OCI-LY7 (cell line): ENCODE measurements at regions not wholly inside any gene's neighbourhood (a gene's known extent, or its start where the extent isn't known, plus 50 kb on each side); places are given as distances from the start of the nearest gene placed in this dataset.

Experiments used
- BruUV-seq: library from RNA; stranded (reverse); fragments of 400-500 nt; replicated peaks from 2 replicates; lab custom pipeline; 2021; lab: Mats Ljungman, UMichigan
- CTCF ChIA-PET: fragments of 300-600 bp; sonication (Branson Sonifier 250); formaldehyde crosslinking; loops from one replicate; lab custom pipeline; 2022; ENCODE audit warnings: antibody characterized with exemption; ENCODE audit not compliant: unreplicated experiment; lab: Charles Lee
- POLR2A ChIA-PET: fragments of 300-600 bp; sonication (Branson Sonifier 250); formaldehyde crosslinking; loops from one replicate; lab custom pipeline; 2022; ENCODE audit warnings: antibody characterized with exemption; lab: Charles Lee
- DNase-seq: peaks from one replicate; pipeline ENCODE4 v3.0.0-alpha.2; 2015; ENCODE audit warnings: low spot score
- H2AFZ ChIP-seq: fragments of 200-600 bp; sonication (generic), shearing (Covaris generic); 2 replicates; pipeline ENCODE4 v1.6.1; 2014; ENCODE audit warnings: mild to moderate bottlenecking, antibody characterized with exemption, low read length, moderate library complexity
- H3K27ac ChIP-seq: fragments of 200-600 bp; sonication (generic); 2 replicates; pipeline ENCODE4 v1.5.1; 2014; ENCODE audit warnings: mixed run types, low read depth, mild to moderate bottlenecking, moderate library complexity, low read length, inconsistent platforms; ENCODE audit not compliant: poor library complexity, severe bottlenecking
- H3K36me3 ChIP-seq: fragments of 200-600 bp; sonication (generic); 2 replicates; pipeline ENCODE4 v1.6.1; 2014; ENCODE audit warnings: mild to moderate bottlenecking, antibody characterized with exemption, low read length, moderate library complexity, mixed read lengths; ENCODE audit not compliant: insufficient read depth
- H3K4me1 ChIP-seq: fragments of 200-600 bp; sonication (generic); 2 replicates; pipeline ENCODE4 v1.5.1; 2014; ENCODE audit warnings: mild to moderate bottlenecking, low read length; ENCODE audit not compliant: insufficient read depth, poor library complexity, severe bottlenecking
- H3K4me2 ChIP-seq: fragments of 200-600 bp; sonication (generic); 2 replicates; pipeline ENCODE4 v1.6.1; 2014; ENCODE audit warnings: mild to moderate bottlenecking, low read length
- H3K4me3 ChIP-seq: fragments of 200-600 bp; sonication (generic); 2 replicates; pipeline ENCODE4 v1.5.1; 2014; ENCODE audit warnings: mild to moderate bottlenecking, low read depth, low read length; ENCODE audit not compliant: poor library complexity, severe bottlenecking
- H3K79me2 ChIP-seq: fragments of 200-600 bp; sonication (generic); 2 replicates; pipeline ENCODE4 v1.6.1; 2016; ENCODE audit warnings: low read depth, mild to moderate bottlenecking, low read length, moderate library complexity, mixed read lengths; ENCODE audit not compliant: insufficient read depth
- H3K9me2 ChIP-seq: fragments of 200-600 bp; sonication (generic); 2 replicates; pipeline ENCODE4 v1.6.1; 2016; ENCODE audit warnings: mild to moderate bottlenecking, low read length, mixed read lengths; ENCODE audit not compliant: insufficient read depth
- H3K9me3 ChIP-seq: fragments of 200-600 bp; sonication (generic); 2 replicates; pipeline ENCODE4 v1.6.1; 2014; ENCODE audit warnings: mild to moderate bottlenecking, mixed run types, low read length, mixed read lengths
- H4K20me1 ChIP-seq: fragments of 200-600 bp; sonication (generic); 2 replicates; pipeline ENCODE4 v1.6.1; 2014; ENCODE audit warnings: mild to moderate bottlenecking, antibody characterized with exemption, low read length, moderate library complexity, mixed read lengths; ENCODE audit not compliant: insufficient read depth
- CTCF ChIP-seq: fragments of 200-600 bp; sonication (generic); conservative IDR thresholded peaks from 2 replicates; pipeline ENCODE4 v1.5.1; 2014; ENCODE audit warnings: mild to moderate bottlenecking, antibody characterized with exemption, low read length, moderate library complexity, mixed read lengths
- EZH2phosphoT487 ChIP-seq: fragments of 200-600 bp; sonication (generic); IDR thresholded peaks from 2 replicates; pipeline ENCODE4 v1.6.1; 2018; ENCODE audit warnings: low read depth, borderline replicate concordance, mild to moderate bottlenecking, mixed run types, antibody characterized with exemption, low read length, moderate library complexity, mixed read lengths
- intact Hi-C: fragments of 100-400 bp; cut with micrococcal nuclease; formaldehyde crosslinking; loops from one replicate; pipeline ENCODE4 v1.10.0; 2022; ENCODE audit not compliant: unreplicated experiment

DNA sequence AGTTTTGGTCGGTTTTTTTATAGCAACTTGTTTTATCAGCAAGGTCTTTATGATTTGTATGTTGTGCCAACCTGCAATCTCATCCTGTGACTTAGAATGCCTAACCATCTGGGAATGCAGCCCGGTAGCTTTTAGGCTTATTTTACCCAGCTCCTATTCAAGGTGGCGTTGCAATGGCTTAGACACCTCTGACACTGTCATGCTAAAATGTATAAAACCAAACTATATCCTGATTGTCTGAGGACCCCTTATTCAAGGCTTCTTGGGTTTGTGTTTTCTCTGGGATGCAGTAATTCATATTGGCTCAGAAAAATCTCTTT is 209.0 kb upstream of the ALCAM start:
- Histone ChIP-seq H3K27ac (no peak overlapping the region), H3K36me3 (no peaks in the 10 kb centered on the region), H3K4me2 (no peak overlapping the region), H3K4me1 (no peaks in the 10 kb centered on the region), H4K20me1 (no peaks in the 10 kb centered on the region), H2AFZ (no peak overlapping the region), H3K9me2 (no peaks in the 10 kb centered on the region), H3K4me3 (no peak overlapping the region), H3K9me3 (no peaks in the 10 kb centered on the region), H3K79me2 (no peaks in the 10 kb centered on the region)
- intact Hi-C loops = no loop called here
- BruUV-seq = no TSS peak
- POLR2A ChIA-PET = no interaction called here
- no peak for TF ChIP-seq CTCF
- no peak for TF ChIP-seq EZH2phosphoT487
- DNase-seq = no peak
- CTCF ChIA-PET = no interaction called here

DNA sequence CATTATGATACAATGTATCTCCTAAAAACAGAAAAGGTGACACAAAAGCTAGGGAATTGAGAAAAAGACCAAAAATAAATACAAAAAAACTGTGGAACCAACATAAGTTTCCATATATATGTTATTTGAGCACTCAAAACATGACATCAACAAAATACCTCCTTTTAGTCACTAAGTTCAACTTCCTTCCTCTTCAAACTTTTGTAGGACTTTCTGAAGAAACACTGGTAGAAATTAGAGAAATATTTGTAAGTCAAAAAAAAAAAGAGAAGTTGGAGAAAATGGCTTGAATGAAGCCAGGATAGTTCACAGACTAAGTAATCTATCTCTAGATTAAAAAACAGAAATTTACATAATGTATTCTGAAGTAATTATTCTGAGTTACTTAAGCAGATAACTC is 208.4 kb upstream of the ALCAM start:
- ChIA-PET POLR2A (no interaction called here), CTCF (no interaction called here)
- H3K4me3 ChIP-seq = no peak overlapping the region
- no peaks in the 10 kb centered on the region for H3K4me1 ChIP-seq
- no peaks in the 10 kb centered on the region for H3K9me2 ChIP-seq
- intact Hi-C loops = no loop called here
- no peaks in the 10 kb centered on the region for H3K9me3 ChIP-seq
- H3K79me2 ChIP-seq = no peaks in the 10 kb centered on the region
- no peak for TF ChIP-seq CTCF
- TF ChIP-seq EZH2phosphoT487 = no peak
- no peak for DNase-seq
- H3K4me2 ChIP-seq = no peak overlapping the region
- no TSS peak for BruUV-seq
- no peaks in the 10 kb centered on the region for H4K20me1 ChIP-seq
- H3K36me3 ChIP-seq = no peaks in the 10 kb centered on the region
- no peak overlapping the region for H2AFZ ChIP-seq
- no peak overlapping the region for H3K27ac ChIP-seq

DNA sequence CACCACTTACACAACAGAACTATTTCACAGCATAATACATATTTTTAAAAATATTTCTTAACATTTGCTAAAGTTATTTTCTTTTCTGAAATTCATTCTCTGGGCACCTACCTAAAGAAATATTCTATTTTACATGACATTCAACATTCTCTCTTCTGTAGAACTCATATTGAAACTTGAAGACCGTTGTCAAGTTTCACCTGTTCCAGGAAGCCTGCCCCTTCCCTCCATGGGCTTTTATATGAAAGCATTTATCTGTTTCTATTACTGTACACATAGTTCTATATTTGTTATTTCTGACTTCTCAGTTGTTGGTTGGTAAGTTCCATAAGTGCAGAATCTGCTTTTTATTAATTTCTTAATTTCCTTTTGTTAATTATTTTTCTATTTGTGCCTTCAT is 204.3 kb upstream of the ALCAM start:
- no peaks in the 10 kb centered on the region for H3K79me2 ChIP-seq
- H3K4me1 ChIP-seq = no peaks in the 10 kb centered on the region
- H3K36me3 ChIP-seq = no peaks in the 10 kb centered on the region
- POLR2A ChIA-PET = no interaction called here
- H3K27ac ChIP-seq = no peak overlapping the region
- intact Hi-C loops = no loop called here
- no peak for TF ChIP-seq EZH2phosphoT487
- TF ChIP-seq CTCF = no peak
- H3K9me2 ChIP-seq = no peaks in the 10 kb centered on the region
- H3K9me3 ChIP-seq = no peaks in the 10 kb centered on the region
- BruUV-seq = no TSS peak
- CTCF ChIA-PET = no interaction called here
- no peak for DNase-seq
- no peak overlapping the region for H2AFZ ChIP-seq
- no peaks in the 10 kb centered on the region for H4K20me1 ChIP-seq
- H3K4me2 ChIP-seq = no peak overlapping the region
- no peak overlapping the region for H3K4me3 ChIP-seq
